ENCODE measurements at regions not wholly inside any gene's neighbourhood (a gene's known extent, or its start where the extent isn't known, plus 50 kb on each side); places are given as distances from the start of the nearest gene placed in this dataset.

DNA sequence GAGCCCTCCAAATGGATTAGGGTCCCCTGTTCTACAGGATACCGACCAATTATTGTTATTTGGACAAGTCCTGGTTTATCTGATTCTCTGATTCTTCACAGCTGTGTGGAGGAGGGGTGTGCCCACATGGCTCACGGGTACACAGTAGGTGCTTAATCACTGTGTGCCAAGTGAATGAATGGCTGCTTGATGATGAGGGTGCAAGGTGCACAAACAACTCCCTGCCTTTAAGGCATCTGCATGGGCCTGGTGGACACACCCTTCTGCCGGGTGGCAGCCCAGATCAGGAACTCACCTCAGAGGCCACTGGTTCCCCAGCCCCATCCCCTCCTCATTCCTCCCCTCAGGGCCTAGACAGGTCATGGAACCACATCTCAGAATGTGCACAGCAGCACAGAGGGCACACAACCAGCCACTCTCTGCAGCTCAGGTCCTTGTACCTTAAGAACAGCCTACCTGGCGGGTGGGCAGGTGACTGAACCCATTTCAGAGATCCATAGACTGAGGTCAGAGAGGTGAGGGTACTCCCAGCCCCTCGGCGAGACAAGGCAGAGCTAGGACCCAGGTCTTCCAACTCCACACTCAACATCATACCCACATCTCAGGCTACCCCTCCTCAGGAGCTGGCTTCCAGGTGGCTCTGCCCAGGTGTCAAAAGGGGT is 50.3 kb downstream of the SHANK2 start:
- H3K27ac ChIP-seq (ENCODE audit: low read length) = no peak overlapping the region
- WGBS (ENCODE audit: insufficient coverage) = 79% methylated on average over 6 of the region's 6 CpGs
- Mint-ChIP-seq H3K27ac (no peak overlapping the region), H3K4me3 (no peak overlapping the region), H3K9me3 (no peaks in the 10 kb centered on the region), H3K27me3 (ENCODE audit: low read depth in 2 of 2) (peaks cover 0 to 8% of the 10 kb centered on the region in 2 donors), H3K36me3 (no peaks in the 10 kb centered on the region), H3K4me1 (no peaks in the 10 kb centered on the region)
- intact Hi-C loops (cut with micrococcal nuclease) = no loop called here
- no peak for TF ChIP-seq CTCF (IDR thresholded peaks at IDR 0.05)
- no peaks in the 10 kb centered on the region for H3K36me3 ChIP-seq (ENCODE audit: control insufficient read depth, insufficient read depth, low read length)
- H3K4me1 ChIP-seq (ENCODE audit: control insufficient read depth, insufficient read depth, low read length) = no peaks in the 10 kb centered on the region
- no peaks in the 10 kb centered on the region for H3K9me3 ChIP-seq (ENCODE audit: control insufficient read depth, insufficient read depth, low read length)
- no peak overlapping the region for H3K4me3 ChIP-seq (ENCODE audit: low read length)
- no peaks in the 10 kb centered on the region for H3K27me3 ChIP-seq (ENCODE audit: control insufficient read depth, insufficient read depth, low read length)
- DNase-seq = no peak
- no peak for ATAC-seq

- Histone ChIP-seq H3K9me3 (ENCODE audit: control insufficient read depth, insufficient read depth, low read length) (no peaks in the 10 kb centered on the region), H3K4me1 (ENCODE audit: control insufficient read depth, insufficient read depth, low read length) (no peaks in the 10 kb centered on the region), H3K27me3 (ENCODE audit: control insufficient read depth, insufficient read depth, low read length) (no peaks in the 10 kb centered on the region), H3K36me3 (ENCODE audit: control insufficient read depth, insufficient read depth, low read length) (no peaks in the 10 kb centered on the region), H3K4me3 (ENCODE audit: low read length) (no peak overlapping the region), H3K27ac (ENCODE audit: low read length) (no peak overlapping the region)
- DNase-seq = no peak
- peaks cover 0 to 7% of the 10 kb centered on the region in 2 donors for H3K27me3 Mint-ChIP-seq (ENCODE audit: low read depth in 2 of 2)
- H3K4me1 Mint-ChIP-seq = no peaks in the 10 kb centered on the region
- no peak overlapping the region for H3K4me3 Mint-ChIP-seq
- TF ChIP-seq CTCF (IDR thresholded peaks at IDR 0.05) = no peak
- no peak for ATAC-seq
- no peaks in the 10 kb centered on the region for H3K36me3 Mint-ChIP-seq
- no peak overlapping the region for H3K27ac Mint-ChIP-seq
- H3K9me3 Mint-ChIP-seq = no peaks in the 10 kb centered on the region
- intact Hi-C loops (cut with micrococcal nuclease) = no loop called here
- 88% methylated on average over 20 of the region's 20 CpGs for whole genome bisulfite sequencing (ENCODE audit: insufficient coverage)
These were observed 51.1 kb downstream of the SHANK2 start for GRCh38 chr11:71201231-71201630.

- DNase-seq (no peak), ATAC-seq (no peak)
- TF ChIP-seq CTCF (IDR thresholded peaks at IDR 0.05) = no peak
- WGBS (ENCODE audit: insufficient coverage) = 59% methylated on average over 5 of the region's 5 CpGs
- no peak overlapping the region for H3K27ac ChIP-seq (ENCODE audit: low read length)
- no peaks in the 10 kb centered on the region for H3K27me3 ChIP-seq (ENCODE audit: control insufficient read depth, insufficient read depth, low read length)
- Mint-ChIP-seq H3K4me3 (no peak overlapping the region), H3K27ac (no peak overlapping the region), H3K27me3 (ENCODE audit: low read depth in 2 of 2) (peaks cover 0 to 2% of the 10 kb centered on the region in 2 donors), H3K9me3 (no peaks in the 10 kb centered on the region), H3K36me3 (no peaks in the 10 kb centered on the region), H3K4me1 (no peaks in the 10 kb centered on the region)
- no peak overlapping the region for H3K4me3 ChIP-seq (ENCODE audit: low read length)
- H3K36me3 ChIP-seq (ENCODE audit: control insufficient read depth, insufficient read depth, low read length) = no peaks in the 10 kb centered on the region
- no peaks in the 10 kb centered on the region for H3K4me1 ChIP-seq (ENCODE audit: control insufficient read depth, insufficient read depth, low read length)
- intact Hi-C loops (cut with micrococcal nuclease) = no loop called here
- no peaks in the 10 kb centered on the region for H3K9me3 ChIP-seq (ENCODE audit: control insufficient read depth, insufficient read depth, low read length)
These were observed 51.6 kb downstream of the SHANK2 start for GRCh38 chr11:71200761-71201160.

- Histone ChIP-seq H3K4me3 (ENCODE audit: low read length) (no peak overlapping the region), H3K36me3 (ENCODE audit: control insufficient read depth, insufficient read depth, low read length) (no peaks in the 10 kb centered on the region), H3K27me3 (ENCODE audit: control insufficient read depth, insufficient read depth, low read length) (no peaks in the 10 kb centered on the region), H3K4me1 (ENCODE audit: control insufficient read depth, insufficient read depth, low read length) (no peaks in the 10 kb centered on the region), H3K9me3 (ENCODE audit: control insufficient read depth, insufficient read depth, low read length) (no peaks in the 10 kb centered on the region), H3K27ac (ENCODE audit: low read length) (no peak overlapping the region)
- Mint-ChIP-seq H3K9me3 (no peaks in the 10 kb centered on the region), H3K4me3 (no peak overlapping the region), H3K36me3 (no peaks in the 10 kb centered on the region), H3K4me1 (no peaks in the 10 kb centered on the region), H3K27ac (no peak overlapping the region), H3K27me3 (ENCODE audit: low read depth in 2 of 2) (no peaks in the 10 kb centered on the region)
- no peak for ATAC-seq
- intact Hi-C loops (cut with micrococcal nuclease) = no loop called here
- WGBS (ENCODE audit: insufficient coverage) = 80% methylated on average over 9 of the region's 9 CpGs
- no peak for TF ChIP-seq CTCF (IDR thresholded peaks at IDR 0.05)
- DNase-seq = no peak
These were observed 52.1 kb downstream of the SHANK2 start for GRCh38 chr11:71200172-71200716.

All from natural killer cell (primary cell).